ENCODE measurements at regions not wholly inside any gene's neighbourhood (a gene's known extent, or its start where the extent isn't known, plus 50 kb on each side); places are given as distances from the start of the nearest gene placed in this dataset.

- Histone ChIP-seq H4K20me1 (replicated peaks; ENCODE audit: control insufficient read depth, insufficient read depth, low read length) (no peaks in the 10 kb centered on the region), H3K4me3 (no peak overlapping the region), H2AFZ (ENCODE audit: low read depth, low read length) (no peak overlapping the region), H3K4me1 (replicated peaks in 1 of 2; ENCODE audit: control insufficient read depth in 2 of 2, insufficient read depth in 2 of 2, low read length in 2 of 2) (no peaks in the 10 kb centered on the region), H3K9me1 (ENCODE audit: control insufficient read depth, insufficient read depth, low read length) (no peaks in the 10 kb centered on the region), H3K79me2 (ENCODE audit: control insufficient read depth, insufficient read depth, low read length) (no peaks in the 10 kb centered on the region), H3K4me2 (ENCODE audit: insufficient read depth, low read length) (no peak overlapping the region), H3K36me3 (ENCODE audit: control insufficient read depth, insufficient read depth, low read length) (no peaks in the 10 kb centered on the region), H3K9me3 (replicated peaks; ENCODE audit: control insufficient read depth, insufficient read depth, low read depth, low read length) (no peaks in the 10 kb centered on the region; the same call in 1 of the 2 replicates), H3K27me3 (ENCODE audit: control insufficient read depth in 2 of 2, insufficient read depth in 2 of 2, low read length in 2 of 2) (no peaks in the 10 kb centered on the region), H3K27ac (ENCODE audit: extremely low read depth, low read depth, low read length) (no peak overlapping the region), H3K9ac (ENCODE audit: insufficient read depth in 1 of 2, low read depth in 2 of 2, low read length in 2 of 2) (no peak overlapping the region)
- TF ChIP-seq ZNF395 (CRISPR knock-in tag; IDR thresholded peaks at IDR 0.05) (no peak), BDP1 (IDR thresholded peaks at IDR 0.05; ENCODE audit: insufficient read depth, insufficient read length) (no peak)
- TF ChIP-seq, protein P1, sequence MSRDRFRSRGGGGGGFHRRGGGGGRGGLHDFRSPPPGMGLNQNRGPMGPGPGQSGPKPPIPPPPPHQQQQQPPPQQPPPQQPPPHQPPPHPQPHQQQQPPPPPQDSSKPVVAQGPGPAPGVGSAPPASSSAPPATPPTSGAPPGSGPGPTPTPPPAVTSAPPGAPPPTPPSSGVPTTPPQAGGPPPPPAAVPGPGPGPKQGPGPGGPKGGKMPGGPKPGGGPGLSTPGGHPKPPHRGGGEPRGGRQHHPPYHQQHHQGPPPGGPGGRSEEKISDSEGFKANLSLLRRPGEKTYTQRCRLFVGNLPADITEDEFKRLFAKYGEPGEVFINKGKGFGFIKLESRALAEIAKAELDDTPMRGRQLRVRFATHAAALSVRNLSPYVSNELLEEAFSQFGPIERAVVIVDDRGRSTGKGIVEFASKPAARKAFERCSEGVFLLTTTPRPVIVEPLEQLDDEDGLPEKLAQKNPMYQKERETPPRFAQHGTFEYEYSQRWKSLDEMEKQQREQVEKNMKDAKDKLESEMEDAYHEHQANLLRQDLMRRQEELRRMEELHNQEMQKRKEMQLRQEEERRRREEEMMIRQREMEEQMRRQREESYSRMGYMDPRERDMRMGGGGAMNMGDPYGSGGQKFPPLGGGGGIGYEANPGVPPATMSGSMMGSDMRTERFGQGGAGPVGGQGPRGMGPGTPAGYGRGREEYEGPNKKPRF (IDR thresholded peaks at IDR 0.05; ENCODE audit: low read depth, low read length): no peak
- DNase-seq (ENCODE audit: extremely low read depth in 1 of 4, low spot score in 3 of 4): no peak
- no peak for ATAC-seq
- CTCF ChIA-PET (ENCODE audit: low intra/inter-chr PET ratio): no interaction called here
- BruUV-seq (replicated peaks): no TSS peak
- 0% methylated on average over 1 of the region's 1 CpG for WGBS (ENCODE audit: insufficient coverage, low coverage, missing lambda C conversion rate)
- FAIRE-seq: no peak
- POLR2A ChIA-PET: no interaction called here
- in situ Hi-C loops (cut with MboI): no loop called here
- intact Hi-C loops (cut with micrococcal nuclease): loop anchor here (10.0 kb wide), 1 partner anchor 1302 kb away; no protein-coding TSS in a partner anchor
Measured at GRCh38 chr3:18562364-18563154, 137.4 kb upstream of the SATB1 start.

Data from K562 (cell line).